ENCODE measurements at regions not wholly inside any gene's neighbourhood (a gene's known extent, or its start where the extent isn't known, plus 50 kb on each side); places are given as distances from the start of the nearest gene placed in this dataset.

GRCh38 chr1:104408268-104408667, 658.6 kb downstream of the AMY1C start:
- Histone ChIP-seq H3K36me3 (ENCODE audit: insufficient read depth, low read length) (no peaks in the 10 kb centered on the region), H3K4me3 (ENCODE audit: low read length, poor library complexity, severe bottlenecking) (no peak overlapping the region), H3K4me2 (ENCODE audit: low read depth, low read length, poor library complexity, severe bottlenecking) (no peak overlapping the region), H3K27me3 (ENCODE audit: insufficient read depth, low read length, poor library complexity, severe bottlenecking) (no peaks in the 10 kb centered on the region), H2AFZ (ENCODE audit: low read length) (no peak overlapping the region), H4K20me1 (ENCODE audit: insufficient read depth, low read length, poor library complexity, severe bottlenecking) (no peaks in the 10 kb centered on the region), H3K9me3 (ENCODE audit: insufficient read depth, low read depth, low read length) (no peaks in the 10 kb centered on the region), H3K4me1 (ENCODE audit: insufficient read depth, low read length, poor library complexity, severe bottlenecking) (no peaks in the 10 kb centered on the region), H3K79me2 (ENCODE audit: insufficient read depth, low read length) (no peaks in the 10 kb centered on the region), H3K9ac (ENCODE audit: low read depth, low read length, poor library complexity, severe bottlenecking) (no peak overlapping the region), H3K9me2 (replicated peaks; ENCODE audit: low read depth, low read length) (no peaks in the 10 kb centered on the region), H3F3A (ENCODE audit: low read depth) (no peaks in the 10 kb centered on the region)
- TF ChIP-seq CTCF (conservative IDR thresholded peaks at IDR 0.05; ENCODE audit: low read length) (no peak), EZH2phosphoT487 (IDR thresholded peaks at IDR 0.05; ENCODE audit: borderline replicate concordance) (no peak)

- Histone ChIP-seq H3K79me2 (ENCODE audit: insufficient read depth, low read length) (no peaks in the 10 kb centered on the region), H3K9me3 (ENCODE audit: insufficient read depth, low read depth, low read length) (no peaks in the 10 kb centered on the region), H2AFZ (ENCODE audit: low read length) (no peak overlapping the region), H3K36me3 (ENCODE audit: insufficient read depth, low read length) (no peaks in the 10 kb centered on the region), H3K4me1 (ENCODE audit: insufficient read depth, low read length, poor library complexity, severe bottlenecking) (no peaks in the 10 kb centered on the region), H4K20me1 (ENCODE audit: insufficient read depth, low read length, poor library complexity, severe bottlenecking) (no peaks in the 10 kb centered on the region), H3K27me3 (ENCODE audit: insufficient read depth, low read length, poor library complexity, severe bottlenecking) (no peaks in the 10 kb centered on the region), H3K9ac (ENCODE audit: low read depth, low read length, poor library complexity, severe bottlenecking) (no peak overlapping the region), H3K4me2 (ENCODE audit: low read depth, low read length, poor library complexity, severe bottlenecking) (no peak overlapping the region), H3K4me3 (ENCODE audit: low read length, poor library complexity, severe bottlenecking) (no peak overlapping the region), H3F3A (ENCODE audit: low read depth) (no peaks in the 10 kb centered on the region), H3K9me2 (replicated peaks; ENCODE audit: low read depth, low read length) (no peaks in the 10 kb centered on the region)
- TF ChIP-seq EZH2phosphoT487 (IDR thresholded peaks at IDR 0.05; ENCODE audit: borderline replicate concordance) = no peak
- no peak for TF ChIP-seq CTCF (conservative IDR thresholded peaks at IDR 0.05; ENCODE audit: low read length)
Observed at GRCh38 chr1:104435255-104435654, 685.6 kb downstream of the AMY1C start.

DNA sequence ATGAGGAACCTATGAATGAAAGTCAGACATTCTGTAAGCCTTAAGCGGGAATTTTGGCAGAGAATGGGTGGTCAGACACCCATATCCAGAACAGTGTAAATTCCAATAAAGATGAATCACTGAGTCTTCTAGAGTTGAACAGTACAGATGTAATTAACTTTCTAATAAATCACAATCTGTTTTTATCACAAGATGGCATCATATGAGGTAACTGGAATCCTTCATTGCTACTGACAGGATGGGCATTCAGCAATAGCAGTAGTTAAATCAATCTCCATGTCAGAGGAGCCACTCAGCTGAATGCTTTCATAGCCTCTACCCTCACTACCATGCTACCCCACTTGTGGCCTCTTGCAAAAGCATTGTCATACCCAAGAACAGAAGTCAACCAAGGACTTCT, 690.3 kb downstream of the AMY1C start:
- H3K27me3 ChIP-seq (ENCODE audit: insufficient read depth, low read length, poor library complexity, severe bottlenecking) = no peaks in the 10 kb centered on the region
- no peaks in the 10 kb centered on the region for H3K4me1 ChIP-seq (ENCODE audit: insufficient read depth, low read length, poor library complexity, severe bottlenecking)
- no peaks in the 10 kb centered on the region for H3K36me3 ChIP-seq (ENCODE audit: insufficient read depth, low read length)
- no peaks in the 10 kb centered on the region for H3K9me3 ChIP-seq (ENCODE audit: insufficient read depth, low read depth, low read length)
- no peaks in the 10 kb centered on the region for H4K20me1 ChIP-seq (ENCODE audit: insufficient read depth, low read length, poor library complexity, severe bottlenecking)
- no peaks in the 10 kb centered on the region for H3K79me2 ChIP-seq (ENCODE audit: insufficient read depth, low read length)
- H3K9me2 ChIP-seq (replicated peaks; ENCODE audit: low read depth, low read length) = no peaks in the 10 kb centered on the region
- H3F3A ChIP-seq (ENCODE audit: low read depth) = no peaks in the 10 kb centered on the region
- no peak overlapping the region for H3K4me3 ChIP-seq (ENCODE audit: low read length, poor library complexity, severe bottlenecking)
- TF ChIP-seq CTCF (conservative IDR thresholded peaks at IDR 0.05; ENCODE audit: low read length) = no peak
- TF ChIP-seq EZH2phosphoT487 (IDR thresholded peaks at IDR 0.05; ENCODE audit: borderline replicate concordance) = no peak
- H2AFZ ChIP-seq (ENCODE audit: low read length) = no peak overlapping the region
- H3K4me2 ChIP-seq (ENCODE audit: low read depth, low read length, poor library complexity, severe bottlenecking) = no peak overlapping the region
- no peak overlapping the region for H3K9ac ChIP-seq (ENCODE audit: low read depth, low read length, poor library complexity, severe bottlenecking)
